Thyroid gland (tissue), 4 donors: ENCODE measurements at regions not wholly inside any gene's neighbourhood (a gene's known extent, or its start where the extent isn't known, plus 50 kb on each side); places are given as distances from the start of the nearest gene placed in this dataset.

Experiments used
- DNase-seq, 2 donors: peaks; one replicate each; pipeline ENCODE4 v3.0.0-alpha.2; 2019
- H3K27ac ChIP-seq, 3 donors: fragments of 200-600 bp; sonication (generic); 1 replicate in 2 of 3; 2 replicates in 1 of 3; pipeline ENCODE4 v1.5.1; 2016 to 2019; ENCODE audit warnings: mild to moderate bottlenecking in 1 of 3, moderate library complexity in 1 of 3
- H3K27me3 ChIP-seq: fragments of 200-600 bp; sonication (generic); one replicate; pipeline ENCODE4 v1.5.1; 2019
- H3K36me3 ChIP-seq, 2 donors: fragments of 200-600 bp; sonication (generic); one replicate each; pipeline ENCODE4 v1.5.1; 2016 to 2019
- H3K4me1 ChIP-seq, 2 donors: fragments of 200-600 bp; sonication (generic); one replicate each; pipeline ENCODE4 v1.5.1; 2017 to 2019
- H3K4me3 ChIP-seq, 3 donors: fragments of 200-600 bp; sonication (generic); replicated peaks in 1 of 3; 1 replicate in 2 of 3; 2 replicates in 1 of 3; pipeline ENCODE4 v1.5.1; 2016; ENCODE audit warnings: mild to moderate bottlenecking in 1 of 3
- H3K9me3 ChIP-seq: fragments of 200-600 bp; sonication (generic); one replicate; pipeline ENCODE4 v1.5.1; 2017
- POLR2A ChIP-seq, 2 donors: fragments of 450-650 bp; IDR thresholded peaks; one replicate each; pipeline ENCODE4 v1.6.1; 2017; ENCODE audit warnings: antibody characterized with exemption in 2 of 2, mild to moderate bottlenecking in 2 of 2, moderate library complexity in 1 of 2
- WGBS, 2 donors: methylation state at CpG; one replicate each; pipeline ENCODE4 v1.1.5; 2017; 5-methylcytosine and 5-hydroxymethylcytosine counted together
- intact Hi-C: fragments of 100-400 bp; cut with DNase I; formaldehyde crosslinking; loops from one replicate; pipeline ENCODE4 v1.15.1; 2023
- TF ChIP-seq, protein P1 (sequence below), 6 experiments: fragments of 200-600 bp in 3 of 6; fragments of 450-650 bp in 3 of 6; sonication (generic) in 3 of 6; IDR thresholded peaks; one replicate each; pipeline ENCODE4 v1.5.1; 2016 to 2019; ENCODE audit warnings: antibody characterized with exemption in 6 of 6, mild to moderate bottlenecking in 2 of 6, inconsistent platforms in 1 of 6, moderate library complexity in 1 of 6

DNA sequence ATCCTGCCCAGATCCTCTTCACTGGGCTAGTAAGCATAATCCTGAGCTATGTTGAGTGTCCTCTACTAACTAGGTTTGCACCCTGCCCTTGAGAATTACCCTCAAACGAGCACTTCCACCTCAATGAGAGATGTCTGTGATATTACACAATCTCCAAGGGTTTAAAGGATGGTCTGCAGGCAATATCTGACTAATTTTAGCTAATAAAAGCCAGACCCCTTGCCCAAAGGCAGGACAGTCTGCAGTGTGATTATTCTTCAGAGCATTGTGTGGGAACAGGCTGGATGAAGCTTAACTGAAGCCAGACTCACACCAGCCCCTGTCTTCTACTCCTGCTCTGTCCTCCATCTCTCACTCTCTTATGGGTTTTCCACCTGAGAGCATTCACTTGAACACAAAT is 544.9 kb upstream of the DDX18 start:
- 13 to 27% methylated on average over 1 of the region's 1 CpG for WGBS, 2 donors
- no peaks in the 10 kb centered on the region for H3K9me3 ChIP-seq
- intact Hi-C loops, result no loop called here

DNA sequence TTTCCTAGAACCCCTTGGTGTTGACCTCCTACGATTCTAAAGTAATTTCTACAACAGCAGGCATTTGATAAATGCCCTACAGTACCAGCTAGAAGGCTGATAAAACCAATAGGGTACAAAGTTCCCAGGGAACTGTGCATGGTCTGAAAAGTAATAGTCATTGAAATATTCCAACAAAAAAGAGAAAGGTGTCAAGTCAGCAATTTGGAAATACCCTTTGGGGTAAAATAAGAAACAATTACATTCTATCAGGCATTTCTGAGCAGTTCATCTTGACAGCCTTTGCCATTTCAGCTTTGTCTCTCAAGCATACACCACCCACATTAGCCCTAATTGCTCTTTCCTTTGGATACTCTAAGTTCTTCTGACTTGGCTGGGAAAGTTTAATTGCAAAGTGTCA is 542.9 kb upstream of the DDX18 start:
- intact Hi-C loops, result no loop called here
- H3K4me3 ChIP-seq, result no peak overlapping the region
- 45 to 54% methylated on average over 1 of the region's 1 CpG for WGBS, 2 donors
- H3K36me3 ChIP-seq, result no peaks in the 10 kb centered on the region
- no peaks in the 10 kb centered on the region for H3K27me3 ChIP-seq
- H3K9me3 ChIP-seq, result no peaks in the 10 kb centered on the region
- no peak for TF ChIP-seq POLR2A (IDR thresholded peaks at IDR 0.05)
- TF ChIP-seq, protein P1, sequence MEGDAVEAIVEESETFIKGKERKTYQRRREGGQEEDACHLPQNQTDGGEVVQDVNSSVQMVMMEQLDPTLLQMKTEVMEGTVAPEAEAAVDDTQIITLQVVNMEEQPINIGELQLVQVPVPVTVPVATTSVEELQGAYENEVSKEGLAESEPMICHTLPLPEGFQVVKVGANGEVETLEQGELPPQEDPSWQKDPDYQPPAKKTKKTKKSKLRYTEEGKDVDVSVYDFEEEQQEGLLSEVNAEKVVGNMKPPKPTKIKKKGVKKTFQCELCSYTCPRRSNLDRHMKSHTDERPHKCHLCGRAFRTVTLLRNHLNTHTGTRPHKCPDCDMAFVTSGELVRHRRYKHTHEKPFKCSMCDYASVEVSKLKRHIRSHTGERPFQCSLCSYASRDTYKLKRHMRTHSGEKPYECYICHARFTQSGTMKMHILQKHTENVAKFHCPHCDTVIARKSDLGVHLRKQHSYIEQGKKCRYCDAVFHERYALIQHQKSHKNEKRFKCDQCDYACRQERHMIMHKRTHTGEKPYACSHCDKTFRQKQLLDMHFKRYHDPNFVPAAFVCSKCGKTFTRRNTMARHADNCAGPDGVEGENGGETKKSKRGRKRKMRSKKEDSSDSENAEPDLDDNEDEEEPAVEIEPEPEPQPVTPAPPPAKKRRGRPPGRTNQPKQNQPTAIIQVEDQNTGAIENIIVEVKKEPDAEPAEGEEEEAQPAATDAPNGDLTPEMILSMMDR (IDR thresholded peaks at IDR 0.05), result no peak
- H3K27ac ChIP-seq, result no peak overlapping the region
- no peaks in the 10 kb centered on the region for H3K4me1 ChIP-seq
- DNase-seq, result no peak

More for the DNA sequence above, 544.9 kb upstream of the DDX18 start:
- Histone ChIP-seq H3K27ac (no peak overlapping the region), H3K27me3 (no peaks in the 10 kb centered on the region), H3K4me1 (no peaks in the 10 kb centered on the region), H3K36me3 (no peaks in the 10 kb centered on the region), H3K4me3 (no peak overlapping the region)
- DNase-seq, result no peak
- TF ChIP-seq, protein P1 (IDR thresholded peaks at IDR 0.05), result no peak
- TF ChIP-seq POLR2A (IDR thresholded peaks at IDR 0.05), result no peak

DNA sequence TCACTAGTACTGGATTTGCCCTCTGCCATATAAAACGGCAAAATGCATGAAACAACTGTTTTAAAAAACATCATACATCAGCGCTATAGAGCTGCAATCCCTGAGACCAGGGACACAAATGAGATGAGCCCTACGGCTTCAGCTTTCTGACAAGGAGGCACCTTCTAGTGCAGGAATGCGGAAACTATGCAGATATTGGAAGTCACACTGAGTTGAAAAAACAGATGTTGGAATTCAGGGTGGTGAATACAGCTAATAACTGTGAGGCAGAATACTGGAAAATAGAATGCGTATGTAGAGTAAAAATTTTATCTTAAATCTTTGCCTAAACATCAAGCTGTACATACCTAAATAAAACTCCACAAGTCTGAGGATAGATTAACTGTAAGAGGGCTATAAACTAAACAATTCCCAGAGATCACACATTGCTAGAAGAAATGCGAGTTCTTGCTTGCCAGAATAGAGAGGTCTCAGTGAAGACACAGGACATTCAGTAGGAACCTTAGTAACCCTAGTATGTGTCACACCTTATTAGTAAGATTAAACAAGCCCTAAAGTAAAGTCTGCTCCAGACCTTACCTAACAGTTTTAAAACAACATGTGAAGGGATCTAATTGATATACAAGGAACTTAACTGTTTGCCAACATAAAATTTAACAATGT is 541.4 kb upstream of the DDX18 start:
- WGBS, 2 donors, result 34 to 35% methylated on average over 6 of the region's 6 CpGs
- no peak for DNase-seq
- TF ChIP-seq POLR2A (IDR thresholded peaks at IDR 0.05), result no peak
- TF ChIP-seq, protein P1 (IDR thresholded peaks at IDR 0.05), result no peak
- Histone ChIP-seq H3K4me1 (no peaks in the 10 kb centered on the region), H3K27ac (no peak overlapping the region), H3K4me3 (no peak overlapping the region), H3K27me3 (no peaks in the 10 kb centered on the region), H3K9me3 (no peaks in the 10 kb centered on the region), H3K36me3 (no peaks in the 10 kb centered on the region)
- intact Hi-C loops, result no loop called here

DNA sequence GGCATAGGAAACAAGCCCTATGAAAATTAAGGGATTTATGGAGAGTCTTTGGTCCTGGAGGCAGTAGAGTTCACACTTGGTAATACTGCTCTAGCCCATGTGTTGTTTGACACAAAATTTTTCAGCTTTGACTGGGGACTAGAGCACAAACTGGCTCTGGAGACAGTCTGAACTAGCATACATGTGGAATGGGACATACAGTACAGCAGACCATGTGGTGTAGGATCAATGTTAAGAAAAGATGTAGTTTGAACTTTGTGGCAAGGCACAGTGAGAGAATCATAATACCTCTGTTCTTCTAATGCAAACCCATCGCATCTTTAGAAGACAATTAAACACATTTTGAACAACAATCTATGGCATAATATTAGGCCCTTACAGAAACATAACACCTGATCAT is 521.5 kb upstream of the DDX18 start:
- no peaks in the 10 kb centered on the region for H3K4me1 ChIP-seq
- no peak for TF ChIP-seq POLR2A (IDR thresholded peaks at IDR 0.05)
- TF ChIP-seq, protein P1 (IDR thresholded peaks at IDR 0.05), result no peak
- no peak for DNase-seq
- no peaks in the 10 kb centered on the region for H3K36me3 ChIP-seq
- H3K27ac ChIP-seq, result no peak overlapping the region
- WGBS, 2 donors, result 93 to 95% methylated on average over 1 of the region's 1 CpG
- intact Hi-C loops, result no loop called here
- H3K9me3 ChIP-seq, result no peaks in the 10 kb centered on the region
- H3K27me3 ChIP-seq, result no peaks in the 10 kb centered on the region
- H3K4me3 ChIP-seq, result no peak overlapping the region

DNA sequence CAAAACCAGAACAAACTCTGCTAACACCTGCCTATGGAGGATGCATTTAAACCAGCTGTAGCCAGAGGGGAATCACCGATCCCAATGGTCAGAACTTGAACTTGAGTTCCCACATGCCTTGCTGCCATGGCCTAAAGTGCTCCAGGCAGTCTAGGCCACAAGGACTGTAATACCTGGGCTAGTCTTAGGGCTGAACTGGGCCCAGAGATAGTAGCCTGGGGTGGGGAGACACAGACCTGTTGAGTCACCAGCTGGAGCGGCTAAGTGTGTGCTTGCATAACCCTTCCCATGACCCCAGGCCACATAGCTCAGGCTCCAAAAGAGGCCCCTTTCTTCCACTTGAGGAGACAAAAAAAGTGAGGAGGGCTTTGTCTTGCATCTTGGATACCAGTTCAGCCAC is 515.0 kb upstream of the DDX18 start:
- DNase-seq, result no peak
- Histone ChIP-seq H3K4me3 (no peak overlapping the region), H3K4me1 (no peaks in the 10 kb centered on the region), H3K27me3 (no peaks in the 10 kb centered on the region), H3K27ac (no peak overlapping the region), H3K9me3 (no peaks in the 10 kb centered on the region), H3K36me3 (no peaks in the 10 kb centered on the region)
- intact Hi-C loops, result no loop called here
- 80 to 85% methylated on average over 2 of the region's 2 CpGs for WGBS, 2 donors
- TF ChIP-seq, protein P1 (IDR thresholded peaks at IDR 0.05), result no peak
- no peak for TF ChIP-seq POLR2A (IDR thresholded peaks at IDR 0.05)
